HG02884 (cell line): ENCODE measurements at regions not wholly inside any gene's neighbourhood (a gene's known extent, or its start where the extent isn't known, plus 50 kb on each side); places are given as distances from the start of the nearest gene placed in this dataset.
"Not testable (repeated sequence)": the region's sequence is repeated elsewhere in the genome, so short reads cannot be mapped to it uniquely, and the experiment has no call there.

ENCODE experiments used
- ATAC-seq: cut with Tn5 transposase; IDR thresholded peaks from one replicate; pipeline ENCODE4 v1.9.1; 2021; ENCODE audit warnings: mild to moderate bottlenecking, moderate library complexity; ENCODE audit not compliant: unreplicated experiment

DNA sequence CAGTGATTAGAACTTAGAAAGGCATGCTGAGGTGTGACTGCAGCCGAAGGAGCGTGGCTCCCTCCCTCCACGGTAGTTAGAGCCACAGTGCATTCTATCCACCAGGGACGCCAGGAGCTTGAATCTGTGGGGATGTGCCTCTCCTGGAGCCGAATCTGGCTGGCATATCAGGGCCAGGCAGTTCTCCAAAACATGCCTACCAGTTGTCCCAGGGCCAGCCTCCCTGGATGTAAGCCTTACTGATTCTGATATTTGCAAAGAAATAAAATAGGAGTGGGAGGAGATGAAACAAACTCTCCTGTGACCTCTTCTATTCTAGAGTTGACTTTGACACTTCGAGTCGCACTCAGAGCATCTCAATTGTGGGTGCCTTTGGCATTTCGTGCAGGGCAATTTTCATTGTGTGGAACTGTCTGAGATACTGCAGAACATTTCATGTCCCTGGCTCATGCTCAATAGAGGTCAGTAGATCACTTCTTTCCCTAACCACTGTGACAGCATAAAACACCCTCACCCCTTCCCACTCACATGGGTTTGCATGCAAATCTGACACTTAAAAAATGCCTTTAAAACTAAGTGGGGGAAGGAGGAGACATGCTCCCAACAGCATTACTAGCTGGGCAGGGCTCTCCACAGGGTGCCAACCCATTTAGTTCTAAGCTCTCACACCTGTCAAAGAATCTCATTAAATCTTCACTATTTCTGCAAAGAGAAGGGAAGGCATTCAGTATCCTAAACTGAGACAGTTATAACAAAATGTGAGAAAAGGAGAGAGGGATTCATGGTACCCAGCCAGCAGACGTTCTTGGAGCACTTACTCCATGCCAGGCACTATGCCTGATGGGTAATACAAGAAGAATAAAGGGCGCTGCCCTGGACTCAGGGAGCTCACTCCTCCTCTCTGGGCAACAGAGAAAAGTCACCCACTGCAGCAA, 378.9 kb downstream of the PREX1 start:
- no peak for ATAC-seq

DNA sequence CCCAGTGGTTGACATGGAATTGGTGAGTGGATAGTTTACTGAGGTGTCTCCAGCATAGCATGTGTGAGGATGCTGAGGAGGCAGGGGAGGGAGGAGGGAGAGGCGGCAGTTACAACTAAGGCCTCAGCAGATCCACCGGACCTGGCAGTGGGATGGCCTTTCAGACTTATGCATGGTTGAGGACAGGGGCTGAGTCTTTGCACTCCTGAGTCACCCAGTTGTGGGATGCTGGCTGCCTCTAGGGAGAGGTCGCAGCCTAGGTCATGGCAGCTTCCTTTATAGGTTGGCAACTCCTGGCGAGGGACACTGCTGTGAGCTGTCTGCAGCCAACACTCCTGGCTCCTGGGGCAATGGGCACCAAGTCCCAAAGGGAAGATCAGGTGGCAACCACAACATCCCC, 380.3 kb downstream of the PREX1 start:
- ATAC-seq, result no peak

DNA sequence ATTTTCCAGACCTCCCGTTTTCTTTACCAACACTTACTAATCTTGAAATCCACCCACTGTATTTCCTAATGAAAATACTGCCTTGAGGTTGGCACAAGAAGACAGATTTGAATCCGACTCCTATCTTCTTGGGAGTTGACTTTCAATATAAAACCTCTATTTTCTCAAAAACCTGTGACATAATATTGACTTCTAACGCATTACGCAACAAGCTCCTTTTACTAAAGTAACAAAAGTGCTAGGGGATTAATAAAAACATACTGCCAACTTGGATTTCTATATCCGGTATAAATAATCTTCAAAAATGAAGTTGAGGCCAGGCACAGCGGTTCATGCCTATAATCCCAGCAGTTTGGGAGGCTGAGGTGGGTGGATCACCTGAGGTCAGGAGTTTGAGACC, 382.0 kb downstream of the PREX1 start:
- no peak for ATAC-seq

DNA sequence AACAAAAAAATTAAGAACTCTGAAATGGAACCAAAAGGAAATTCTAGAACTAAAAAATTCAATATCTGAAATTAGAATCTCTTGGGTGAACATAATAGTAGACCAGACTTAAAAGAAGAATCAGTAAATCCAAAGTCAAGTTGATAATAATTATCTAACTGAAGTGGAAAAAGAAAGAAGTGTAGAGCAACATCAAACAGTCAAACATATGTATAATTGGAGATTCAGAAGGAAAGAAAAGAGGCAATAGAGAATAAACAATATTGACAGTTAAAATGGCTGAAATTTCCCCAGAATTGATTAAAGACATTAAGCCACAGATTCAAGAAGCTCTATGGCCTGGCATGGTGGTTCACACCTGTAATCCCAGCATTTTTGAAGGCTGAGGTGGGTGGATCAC, 383.6 kb downstream of the PREX1 start:
- no peak for ATAC-seq

DNA sequence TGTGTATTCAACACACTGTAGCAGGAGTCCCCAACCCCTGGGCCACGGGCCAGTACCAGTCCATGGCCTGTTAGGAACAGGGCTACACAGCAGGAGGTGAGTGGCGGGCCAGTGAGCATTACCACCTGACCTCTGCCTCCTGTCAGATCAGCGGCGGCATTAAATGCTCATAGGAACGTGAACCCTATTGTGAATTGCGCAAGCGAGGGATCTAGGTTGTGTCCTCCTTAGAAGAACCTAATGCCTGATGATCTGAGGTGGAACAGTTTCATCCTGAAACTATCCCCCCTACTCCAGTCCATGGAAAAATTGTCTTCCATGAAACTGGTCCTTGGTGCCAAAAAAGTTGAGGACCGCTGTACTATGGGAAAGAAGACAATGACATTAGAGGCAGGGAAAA, 386.9 kb downstream of the PREX1 start:
- no peak for ATAC-seq

DNA sequence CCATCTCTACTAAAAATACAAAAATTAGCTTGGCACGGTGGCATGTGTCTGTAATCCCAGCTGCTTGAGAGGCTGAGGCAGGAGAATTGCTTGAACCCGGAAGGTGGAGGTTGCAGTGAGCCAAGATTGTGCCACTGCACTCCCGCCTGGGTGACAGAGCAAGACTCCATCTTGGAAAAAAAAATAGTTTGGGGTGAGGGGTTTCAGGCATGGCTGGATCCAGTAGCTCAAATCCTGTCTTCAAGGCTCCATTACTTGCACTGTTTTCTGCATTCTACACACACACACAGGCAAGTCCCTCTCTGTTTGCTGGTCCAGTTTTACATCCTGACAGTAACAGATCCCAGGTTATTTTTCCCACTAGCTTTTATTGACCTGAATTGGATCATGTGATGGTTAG, 387.5 kb downstream of the PREX1 start:
- ATAC-seq, result not testable (repeated sequence)

DNA sequence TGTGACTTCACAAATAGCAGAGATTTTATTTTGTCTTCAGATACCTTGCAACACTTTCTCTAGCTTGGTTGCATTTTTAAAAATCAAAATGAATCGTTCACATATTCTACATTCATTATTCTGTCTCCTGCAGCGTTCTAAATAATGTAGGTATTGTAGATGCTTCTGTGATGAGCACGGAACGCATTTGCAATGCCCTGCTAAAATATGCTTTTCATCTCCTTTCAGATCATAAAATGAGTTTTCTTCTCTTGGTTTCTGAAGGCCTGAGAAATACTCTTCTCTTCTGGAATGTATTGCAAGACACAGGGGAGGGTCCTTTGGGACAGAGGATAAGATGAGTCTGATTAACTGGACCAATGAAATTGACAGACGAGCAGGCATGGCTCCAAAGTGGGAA, 390.7 kb downstream of the PREX1 start:
- ATAC-seq, result no peak

DNA sequence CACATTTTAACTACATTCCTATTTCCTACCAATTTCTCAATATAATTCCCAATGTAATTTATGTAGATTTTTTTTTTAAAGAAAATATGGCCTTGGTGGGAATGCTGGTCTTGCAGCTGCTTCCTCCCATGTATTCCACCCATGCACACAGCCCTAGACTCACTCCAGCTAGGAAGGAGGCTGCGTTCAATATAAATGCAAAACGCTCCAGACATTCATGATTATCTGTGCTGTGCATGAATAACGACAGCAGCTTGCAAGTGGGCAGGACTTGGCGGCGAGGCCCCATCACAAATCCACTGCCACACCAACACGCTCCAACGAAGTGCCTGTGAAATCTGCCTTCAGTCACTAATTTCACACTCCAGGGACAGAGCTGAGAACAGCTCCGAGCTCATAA, 391.2 kb downstream of the PREX1 start:
- ATAC-seq, result not testable (repeated sequence)

DNA sequence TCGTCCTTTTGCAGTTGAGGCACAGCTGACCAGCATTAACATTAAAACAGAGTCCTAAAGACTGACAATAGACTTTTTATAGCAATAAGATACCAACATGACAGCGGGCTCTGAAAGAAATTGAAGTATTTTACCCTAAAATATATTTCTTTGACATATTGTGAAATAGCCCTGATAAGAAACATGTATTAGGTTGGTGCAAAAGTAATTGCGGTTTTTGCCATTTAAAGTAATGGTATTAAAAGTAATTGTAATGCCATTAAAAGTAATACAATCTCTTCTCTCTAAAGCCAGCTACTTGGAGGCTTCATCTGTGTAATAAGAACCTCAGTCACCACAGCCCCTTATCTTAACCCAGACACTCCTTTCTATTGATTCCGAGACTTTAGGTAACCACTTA, 394.6 kb downstream of the PREX1 start:
- no peak for ATAC-seq

DNA sequence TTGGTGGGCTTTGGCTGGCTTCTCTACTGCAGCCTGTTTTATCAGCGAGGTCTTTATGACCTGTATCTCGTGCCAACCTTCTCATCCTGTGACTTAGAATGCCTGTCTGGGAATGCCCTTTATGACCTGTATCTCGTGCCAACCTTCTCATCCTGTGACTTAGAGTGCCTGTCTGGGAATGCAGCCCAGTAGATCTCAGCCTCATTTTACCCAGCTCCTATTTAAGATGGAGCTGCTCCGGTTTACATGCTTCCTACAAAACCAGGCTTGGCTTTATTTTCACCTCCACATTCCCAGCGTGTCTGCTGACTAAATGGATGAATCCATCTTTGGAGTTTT, 395.3 kb downstream of the PREX1 start:
- ATAC-seq, result no peak

DNA sequence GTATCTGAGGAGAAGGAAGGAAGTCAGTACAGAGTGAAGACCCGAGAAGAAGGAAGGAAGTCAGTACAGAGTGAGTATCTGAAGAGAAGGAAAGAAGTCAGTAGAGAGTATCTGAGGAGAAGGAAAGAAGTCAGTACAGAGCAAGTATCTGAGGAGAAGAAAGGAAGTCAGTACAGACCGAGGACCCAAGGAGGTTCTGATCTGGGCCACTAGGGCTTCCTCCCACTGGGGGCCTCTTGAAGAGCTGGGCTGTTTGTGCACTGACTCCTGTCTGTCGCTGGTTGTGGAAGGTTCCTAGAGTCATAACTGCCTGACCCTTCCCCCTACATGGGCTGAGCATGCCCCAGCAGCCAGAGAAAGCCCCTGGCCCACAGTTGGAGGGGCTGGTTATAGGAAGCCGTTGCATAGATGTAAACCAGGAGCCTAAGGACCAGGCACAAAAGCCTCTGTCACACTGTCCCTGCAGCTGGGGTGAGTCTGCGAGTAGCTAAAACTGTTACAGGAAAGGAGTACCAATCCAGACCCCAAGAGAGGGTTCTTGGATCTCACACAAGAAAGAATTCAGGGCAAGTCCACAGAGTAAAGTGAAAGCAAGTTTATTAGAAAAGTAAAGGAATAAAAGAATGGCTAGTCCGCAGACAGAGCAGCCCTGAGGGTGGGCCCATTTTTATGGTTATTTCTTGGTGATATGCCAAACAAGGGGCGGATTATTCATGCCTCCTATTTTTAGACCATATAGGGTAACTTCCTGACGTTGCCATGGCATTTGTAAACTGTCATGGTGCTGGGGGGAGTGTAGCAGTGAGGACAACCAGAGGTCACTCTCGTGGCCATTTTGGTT, 395.9 kb downstream of the PREX1 start:
- ATAC-seq, result no peak

DNA sequence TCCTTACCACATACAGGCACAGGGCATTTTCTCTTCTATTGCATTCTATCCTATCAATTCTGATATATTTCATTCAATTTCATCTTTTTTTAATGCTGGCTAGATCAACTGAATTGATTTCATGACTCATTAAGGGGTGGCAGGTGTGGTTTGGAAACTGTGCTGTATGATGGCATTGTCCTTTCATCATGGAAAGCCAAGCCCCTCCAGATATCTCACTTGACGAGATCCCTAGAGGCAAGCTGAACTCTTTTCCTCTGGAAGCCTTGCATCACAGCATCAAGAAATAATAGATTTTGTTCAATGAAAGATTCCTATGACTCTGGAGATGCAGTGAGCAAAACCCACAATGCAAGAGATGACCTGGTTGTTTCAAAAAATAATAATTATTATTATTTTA, 401.2 kb downstream of the PREX1 start:
- no peak for ATAC-seq

DNA sequence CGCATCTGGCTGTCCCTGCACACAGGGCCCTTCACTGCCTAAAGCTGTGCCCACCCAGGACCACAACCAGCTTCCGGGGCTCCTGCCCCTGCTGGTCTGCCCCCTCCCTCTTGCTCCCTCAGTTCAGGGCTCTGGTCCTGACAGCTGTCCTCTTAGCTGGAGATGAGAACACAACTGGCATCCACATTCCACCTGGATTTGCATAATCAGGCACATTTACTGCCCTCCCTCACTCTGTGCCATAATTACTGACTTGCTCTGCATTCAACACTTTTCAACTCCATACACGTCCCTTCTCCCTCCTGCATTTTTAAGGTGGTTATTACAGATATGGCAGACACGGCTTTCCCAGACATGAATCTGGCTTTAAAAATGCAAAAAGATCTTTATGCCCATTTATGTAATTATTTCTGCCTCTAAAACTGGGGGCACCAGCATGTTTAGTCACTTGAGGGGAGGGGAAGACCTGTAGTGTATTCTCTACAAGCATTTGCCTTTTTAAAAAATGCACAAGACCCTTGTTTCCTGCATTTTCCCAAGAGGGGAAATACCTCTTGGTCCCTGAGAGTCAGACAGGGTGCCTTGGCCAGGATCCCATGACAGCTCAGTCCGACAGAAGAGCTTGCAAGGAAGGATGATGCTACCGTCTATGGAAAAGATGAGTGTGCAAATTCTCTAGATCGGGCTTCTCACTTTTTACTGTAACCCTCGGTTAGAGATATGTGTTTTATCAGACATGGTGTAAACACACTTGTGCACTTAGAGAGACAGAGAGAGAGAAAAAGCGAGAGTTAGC, 401.8 kb downstream of the PREX1 start:
- ATAC-seq, result no peak

DNA sequence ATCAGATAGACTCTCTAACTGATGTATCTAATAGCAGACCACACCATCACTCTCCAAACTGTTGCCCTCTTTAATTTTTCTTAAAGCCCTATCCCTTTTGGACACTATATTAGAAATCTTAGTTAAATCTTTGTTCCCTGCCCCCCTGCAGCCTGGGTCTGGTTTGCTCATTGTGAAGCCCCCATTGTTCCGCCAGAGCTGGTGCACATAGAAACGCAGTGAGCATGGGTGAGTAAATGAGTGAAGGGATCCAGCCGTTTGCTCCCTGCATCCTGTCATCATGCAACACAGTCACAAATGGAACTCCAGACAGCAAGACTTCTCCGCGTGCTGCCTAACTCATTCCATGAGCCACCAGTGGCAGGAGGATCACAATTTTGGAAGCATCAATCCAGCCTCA, 402.5 kb downstream of the PREX1 start:
- no peak for ATAC-seq

DNA sequence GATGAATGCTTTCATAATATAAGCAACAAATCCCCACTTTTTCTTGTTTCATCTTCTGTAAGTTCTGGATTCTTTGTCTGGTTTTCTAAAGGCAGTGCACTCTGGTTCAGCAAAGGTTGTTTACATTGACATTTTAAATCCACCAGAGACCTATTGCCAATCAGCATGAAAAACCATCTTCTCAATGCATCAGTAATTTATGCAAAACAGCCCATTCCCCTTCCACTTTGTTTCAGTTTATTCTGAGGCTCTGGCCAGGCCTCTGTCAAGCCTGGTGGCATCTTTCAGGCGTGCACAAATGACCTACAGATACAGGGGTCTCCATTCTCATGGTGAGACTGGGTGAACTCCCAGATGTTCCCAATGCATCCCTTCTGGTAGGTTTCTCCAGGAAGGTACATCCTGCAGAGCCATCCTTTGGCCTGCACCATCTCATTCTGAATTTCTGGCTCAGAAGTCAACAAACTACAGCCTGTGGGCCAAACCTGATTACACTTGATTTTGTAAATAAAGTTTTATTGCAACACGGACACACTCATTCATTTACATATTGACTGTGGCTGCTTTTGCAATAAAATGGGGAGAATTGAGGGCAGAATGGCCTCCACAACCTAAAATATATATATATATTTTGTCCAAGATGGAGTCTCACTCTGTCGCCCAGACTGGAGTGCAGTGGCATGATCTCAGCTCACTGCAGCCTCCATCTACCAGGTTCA, 405.4 kb downstream of the PREX1 start:
- ATAC-seq, result no peak

DNA sequence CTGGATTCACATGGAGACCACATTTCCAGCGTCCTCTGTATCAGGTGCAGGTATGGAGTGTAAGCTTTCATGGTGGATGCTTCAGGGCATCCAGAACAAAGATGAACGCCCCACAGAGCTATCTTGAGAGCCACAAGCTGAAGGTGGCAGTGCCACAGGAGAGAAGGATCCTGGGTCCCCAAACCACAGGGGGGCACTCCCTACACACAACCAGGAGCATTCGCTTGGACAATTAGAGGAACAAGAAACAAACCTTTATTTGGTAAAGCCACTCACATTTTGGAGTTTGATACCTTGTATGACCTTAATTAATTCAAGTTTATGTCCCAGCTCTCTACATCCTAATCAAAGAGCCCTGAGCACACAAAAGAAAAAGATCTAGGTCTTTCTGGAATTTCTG, 406.3 kb downstream of the PREX1 start:
- no peak for ATAC-seq

DNA sequence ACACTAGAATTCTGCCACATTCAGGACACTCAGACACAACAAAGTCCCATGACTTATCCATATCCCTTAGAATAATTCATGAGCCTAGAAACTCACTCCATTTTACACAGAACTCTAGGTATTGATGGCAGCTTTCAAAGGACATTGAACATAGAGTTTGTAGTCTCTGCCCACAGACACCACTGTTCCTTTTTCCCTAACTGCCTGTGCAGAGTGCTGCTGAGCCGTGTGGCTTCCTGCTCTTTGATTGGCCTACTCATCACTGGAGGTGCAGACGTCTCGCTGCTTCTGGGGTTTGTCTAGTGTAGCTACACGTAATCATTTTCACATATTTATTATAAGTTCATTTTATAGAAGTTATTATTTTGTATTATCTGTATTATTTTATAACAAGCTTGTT, 407.6 kb downstream of the PREX1 start:
- no peak for ATAC-seq

DNA sequence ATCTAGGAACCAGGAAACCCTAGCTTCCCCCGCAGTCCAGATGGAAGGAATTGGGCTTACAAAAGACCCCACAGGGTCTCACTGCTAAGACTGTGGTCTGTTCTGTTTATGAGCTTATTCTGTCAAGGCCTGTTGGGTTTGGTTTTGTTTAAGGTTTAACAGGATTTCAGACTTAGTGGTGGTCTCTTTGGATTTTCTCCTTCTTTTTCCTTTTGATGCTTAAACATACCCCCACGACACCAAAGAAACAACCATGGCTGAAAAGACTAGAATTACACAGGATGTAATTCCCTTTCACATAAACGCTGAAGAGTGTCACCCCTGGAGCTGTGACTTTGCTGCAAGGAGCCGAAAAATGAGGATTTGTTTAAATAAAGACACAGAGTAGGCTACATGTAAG, 408.6 kb downstream of the PREX1 start:
- no peak for ATAC-seq

DNA sequence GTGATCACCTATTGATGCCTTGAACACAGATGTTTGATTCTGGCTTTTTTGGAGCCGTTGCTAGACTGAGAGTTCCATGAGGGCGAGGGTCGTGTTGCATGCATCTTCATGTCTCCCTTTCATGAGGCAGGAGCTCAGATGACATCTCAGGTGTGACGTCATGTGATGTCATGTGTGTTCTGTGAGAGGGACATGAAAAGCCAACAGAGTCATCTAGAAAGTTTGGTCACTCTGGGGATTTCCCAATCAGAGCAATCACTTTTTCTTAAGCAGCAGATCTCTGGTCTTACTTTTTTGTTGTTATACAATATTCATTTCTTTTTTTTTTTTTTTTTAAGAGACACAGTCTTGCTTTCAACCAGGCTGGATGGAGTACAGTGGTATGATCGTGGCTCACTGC, 411.8 kb downstream of the PREX1 start:
- no peak for ATAC-seq

DNA sequence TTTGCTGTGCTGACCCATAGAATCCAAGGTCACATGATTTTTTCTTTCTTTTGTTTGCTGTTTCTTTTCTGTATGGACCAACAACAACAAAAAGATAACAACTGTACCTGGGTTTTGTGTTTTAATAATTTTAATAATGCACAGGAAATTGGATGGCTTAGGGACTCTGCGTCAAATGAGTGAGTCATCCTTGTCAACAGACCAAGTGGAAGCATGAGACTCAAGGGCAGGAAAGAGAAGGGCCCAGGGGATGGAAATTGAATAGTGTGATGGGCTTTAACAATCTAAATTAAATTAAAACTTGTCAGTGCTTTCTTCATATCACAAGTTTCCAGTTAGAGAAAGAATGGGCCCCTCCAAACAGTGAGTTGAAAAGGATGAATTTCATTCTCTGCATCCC, 413.0 kb downstream of the PREX1 start:
- ATAC-seq, result no peak
